Right renal cortex interstitium (tissue), 3 donors: ENCODE measurements at regions not wholly inside any gene's neighbourhood (a gene's known extent, or its start where the extent isn't known, plus 50 kb on each side); places are given as distances from the start of the nearest gene placed in this dataset.

Source experiments
- DNase-seq, 3 donors: peaks; one replicate each; pipeline ENCODE4 v3.0.0-alpha.2; 2013; ENCODE audit warnings: low read depth in 3 of 3, low spot score in 2 of 3

- no peak for DNase-seq
Measured at GRCh38 chr10:33524041-33524440, 189.6 kb upstream of the NRP1 start.

- DNase-seq: no peak
Measured at GRCh38 chr10:33523236-33523792, 188.8 kb upstream of the NRP1 start.

GRCh38 chr10:33521904-33522303 is 187.4 kb upstream of the NRP1 start:
- no peak for DNase-seq

GRCh38 chr10:33521062-33521461 is 186.6 kb upstream of the NRP1 start:
- DNase-seq: no peak

- no peak for DNase-seq
Measured at GRCh38 chr10:33520223-33520622, 185.8 kb upstream of the NRP1 start.

- no peak for DNase-seq
Measured at GRCh38 chr10:33519130-33519860, 184.8 kb upstream of the NRP1 start.

- DNase-seq: no peak
Measured at GRCh38 chr10:33510206-33510605, 175.7 kb upstream of the NRP1 start.

GRCh38 chr10:33509231-33509831 is 174.9 kb upstream of the NRP1 start:
- DNase-seq: peak in 2 of 3 donors; percentile 53 to 72

GRCh38 chr10:33507662-33508425 is 173.4 kb upstream of the NRP1 start:
- no peak for DNase-seq

GRCh38 chr10:33506838-33507661 is 172.6 kb upstream of the NRP1 start:
- no peak for DNase-seq

GRCh38 chr10:33506391-33506790 is 171.9 kb upstream of the NRP1 start:
- no peak for DNase-seq

- no peak for DNase-seq
Measured at GRCh38 chr10:33501161-33501560, 166.7 kb upstream of the NRP1 start.

GRCh38 chr10:33498391-33498891 is 164.0 kb upstream of the NRP1 start:
- DNase-seq: peak in 2 of 3 donors; percentile 81

GRCh38 chr10:33497338-33497737 is 162.9 kb upstream of the NRP1 start:
- no peak for DNase-seq

- no peak for DNase-seq
Measured at GRCh38 chr10:33496096-33496495, 161.6 kb upstream of the NRP1 start.

- DNase-seq: no peak
Measured at GRCh38 chr10:33494694-33495265, 160.3 kb upstream of the NRP1 start.

GRCh38 chr10:33493978-33494377 is 159.5 kb upstream of the NRP1 start:
- no peak for DNase-seq

GRCh38 chr10:33493497-33493896 is 159.0 kb upstream of the NRP1 start:
- DNase-seq: no peak

- no peak for DNase-seq
Measured at GRCh38 chr10:33492701-33493345, 158.4 kb upstream of the NRP1 start.
